Activated CD4-positive, alpha-beta T cell treated with anti-CD3 and anti-CD28 coated beads for 4 hours (primary cell): ENCODE measurements at regions not wholly inside any gene's neighbourhood (a gene's known extent, or its start where the extent isn't known, plus 50 kb on each side); places are given as distances from the start of the nearest gene placed in this dataset.
"Not testable (repeated sequence)": the region's sequence is repeated elsewhere in the genome, so short reads cannot be mapped to it uniquely, and the experiment has no call there.

Source experiments
- DNase-seq, 2 donors: peaks; one replicate each; pipeline ENCODE4 v3.0.0-alpha.2; 2020

DNA sequence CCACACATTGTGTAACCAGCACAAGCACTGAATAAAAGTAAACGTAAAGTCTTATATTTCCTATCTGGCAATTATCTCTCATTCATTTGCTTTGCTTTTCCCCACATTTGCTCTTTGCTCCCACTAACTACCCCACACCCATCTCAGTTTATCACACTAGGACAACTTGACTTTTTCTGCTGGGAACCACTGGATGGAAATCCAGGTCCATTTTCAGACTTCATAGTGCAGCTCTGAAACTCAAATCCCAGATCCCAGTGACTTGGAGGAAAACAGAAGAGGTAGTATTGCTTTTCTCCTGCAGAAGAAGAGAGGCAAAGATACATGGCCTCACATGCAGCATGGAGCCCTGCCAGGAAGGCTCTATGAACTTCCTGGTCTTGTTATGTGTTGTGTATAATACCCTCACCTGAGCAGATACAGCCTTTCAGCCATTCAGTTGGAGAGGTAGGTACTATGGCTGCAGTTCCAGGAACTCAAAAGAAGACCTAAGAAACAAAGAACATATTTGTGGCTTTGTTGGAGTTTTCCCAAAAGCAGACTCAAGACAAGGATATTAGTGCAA is 90.0 kb upstream of the NIPBL start:
- DNase-seq, result no peak

DNA sequence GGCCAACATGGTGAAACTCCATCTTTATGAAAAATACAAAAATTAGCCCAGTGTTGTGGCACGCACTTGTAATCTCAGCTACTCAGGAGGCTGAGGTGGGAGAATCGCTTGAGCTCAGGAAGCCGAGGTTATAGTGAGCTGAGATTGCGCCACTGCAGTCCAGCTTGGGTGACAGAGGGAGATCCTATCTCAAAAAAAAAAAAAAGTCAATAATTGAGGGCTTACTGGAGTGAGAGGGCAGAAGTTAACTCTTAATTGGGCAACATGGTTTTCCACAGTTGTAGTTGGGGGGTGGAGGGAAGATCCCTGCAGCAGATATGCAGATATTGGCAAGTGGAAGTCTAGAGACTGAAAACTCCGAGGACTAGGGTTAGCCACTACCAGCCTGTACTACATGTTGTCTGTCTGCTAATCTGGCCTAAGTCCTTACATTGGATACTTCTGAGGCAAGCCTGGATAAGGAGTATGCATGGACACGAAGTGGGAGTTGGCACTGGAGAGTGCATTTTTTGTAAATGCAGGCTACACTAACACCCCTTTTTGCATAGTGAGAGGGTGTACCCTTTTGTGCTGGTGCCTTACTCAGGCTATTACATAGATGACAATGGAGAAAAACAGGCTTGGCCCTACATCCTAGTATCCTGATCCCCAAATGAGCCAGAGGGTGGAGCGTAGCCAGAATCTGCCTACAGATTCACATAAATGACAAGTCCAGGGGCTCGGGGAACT is 89.0 kb upstream of the NIPBL start:
- no peak for DNase-seq

GRCh38 chr5:36790847-36791246 is 85.7 kb upstream of the NIPBL start:
- no peak for DNase-seq

DNA sequence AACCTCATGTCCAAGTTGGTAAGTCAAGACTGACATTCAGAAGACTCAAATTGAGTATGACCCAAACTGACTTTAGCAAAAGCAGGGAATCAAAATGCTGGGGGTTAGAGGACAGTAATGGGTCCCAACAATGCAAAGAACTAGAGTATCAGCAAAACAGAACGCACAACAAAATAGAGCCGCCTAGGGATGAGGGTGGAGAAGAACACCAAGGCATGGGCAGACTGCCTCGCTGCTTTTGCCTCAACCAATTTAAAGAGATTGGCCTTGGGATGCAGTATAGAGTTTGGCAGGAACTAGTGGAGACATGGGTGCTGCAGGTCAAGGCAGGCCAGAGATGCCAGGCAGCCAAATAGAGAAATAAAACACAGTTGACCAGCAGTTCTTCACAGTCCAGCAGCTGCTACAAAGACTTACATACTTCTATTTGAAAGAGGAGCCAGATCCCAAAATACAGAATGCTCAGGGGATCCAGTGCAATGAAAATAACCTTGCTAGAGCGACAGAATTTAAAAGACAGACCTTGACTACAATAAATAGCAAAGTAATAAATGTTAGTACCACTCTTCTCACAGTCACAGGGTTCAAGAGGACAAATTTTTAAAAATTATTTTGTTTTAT is 83.9 kb upstream of the NIPBL start:
- no peak for DNase-seq

- no peak for DNase-seq
These were observed 81.2 kb upstream of the NIPBL start for GRCh38 chr5:36795366-36795765.

GRCh38 chr5:36796155-36796554 is 80.4 kb upstream of the NIPBL start:
- DNase-seq, result no peak

DNA sequence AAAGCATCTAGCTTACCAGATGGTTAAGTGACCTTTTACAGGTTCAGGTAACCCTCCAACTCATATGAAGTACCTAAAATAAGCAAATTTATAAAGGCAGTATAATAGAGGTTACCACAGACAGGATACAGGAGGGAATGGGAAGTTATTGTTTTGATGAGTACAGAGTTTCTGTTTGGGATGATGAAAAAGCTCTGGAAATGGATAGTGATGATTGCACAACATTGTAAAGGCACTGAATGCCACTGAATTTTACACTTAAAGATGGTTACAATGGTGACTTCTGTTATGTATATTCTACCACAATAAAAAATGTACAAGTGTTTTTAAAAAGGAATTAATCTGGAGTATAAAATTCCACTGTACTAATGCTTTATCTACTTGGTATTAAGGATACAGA is 75.0 kb upstream of the NIPBL start:
- DNase-seq, result no peak

GRCh38 chr5:36802187-36802586 is 74.4 kb upstream of the NIPBL start:
- no peak for DNase-seq

DNA sequence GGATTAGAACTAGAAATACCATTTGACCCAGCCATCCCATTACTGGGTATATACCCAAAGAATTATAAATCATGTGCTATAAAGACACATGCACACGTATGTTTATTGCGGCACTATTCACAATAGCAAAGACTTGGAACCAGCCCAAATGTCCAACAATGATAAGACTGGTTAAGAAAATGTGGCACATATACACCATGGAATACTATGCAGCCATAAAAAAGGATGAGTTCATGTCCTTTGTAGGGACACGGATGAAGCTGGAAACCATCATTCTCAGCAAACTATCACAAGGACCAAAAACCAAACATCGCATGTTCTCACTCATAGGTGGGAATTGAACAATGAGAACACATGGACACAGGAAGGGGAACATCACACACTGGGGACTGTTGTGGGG is 63.3 kb upstream of the NIPBL start:
- not testable (repeated sequence) for DNase-seq

- DNase-seq, result no peak
These were observed 60.7 kb upstream of the NIPBL start for GRCh38 chr5:36815871-36816270.

DNA sequence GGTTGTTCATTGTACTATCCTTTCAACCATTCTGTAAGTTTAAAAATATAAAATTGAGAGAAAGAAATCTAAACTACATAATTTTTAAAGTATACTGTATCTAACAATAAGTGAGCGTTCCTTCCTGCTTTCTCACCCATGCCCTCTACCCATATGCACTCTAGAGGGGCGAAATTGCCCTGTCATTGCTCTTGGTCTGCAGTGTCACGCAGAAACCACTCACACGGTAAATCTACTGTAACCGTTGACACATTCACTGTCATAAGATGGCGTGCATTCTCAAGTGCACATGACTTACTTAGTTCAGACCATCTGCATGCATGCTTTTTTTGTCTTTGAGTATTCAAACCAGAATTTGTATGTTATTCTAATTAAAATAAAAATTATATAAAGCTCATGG is 55.7 kb upstream of the NIPBL start:
- DNase-seq, result no peak

- no peak for DNase-seq
These were observed 49.9 kb upstream of the NIPBL start for GRCh38 chr5:36826694-36827093.
